Mesenchymal stem cell (in vitro differentiated cells and primary cell): ENCODE measurements at regions not wholly inside any gene's neighbourhood (a gene's known extent, or its start where the extent isn't known, plus 50 kb on each side); places are given as distances from the start of the nearest gene placed in this dataset.

Experiments used
- DNase-seq: peaks from one replicate; pipeline ENCODE4 v3.0.0-alpha.2; 2013
- H2AFZ ChIP-seq: one replicate; pipeline ENCODE4 v1.6.1; 2013; ENCODE audit warnings: low read depth, mild to moderate bottlenecking, control low read depth, inconsistent platforms, low read length, moderate library complexity
- H2AK5ac ChIP-seq: 2 replicates; pipeline ENCODE4 v1.6.1; 2013; ENCODE audit warnings: low read length, moderate library complexity, mild to moderate bottlenecking, inconsistent platforms; ENCODE audit not compliant: severe bottlenecking
- H2BK120ac ChIP-seq: one replicate; pipeline ENCODE4 v1.6.1; 2013; ENCODE audit warnings: low read depth, mild to moderate bottlenecking, inconsistent platforms, low read length, moderate library complexity
- H2BK12ac ChIP-seq, 2 experiments: one replicate each; pipeline ENCODE4 v1.6.1; 2013; ENCODE audit warnings: inconsistent platforms in 2 of 2, low read length in 2 of 2, mild to moderate bottlenecking in 2 of 2, moderate library complexity in 2 of 2, control low read depth in 1 of 2
- H2BK15ac ChIP-seq: one replicate; pipeline ENCODE4 v1.6.1; 2013; ENCODE audit warnings: mild to moderate bottlenecking, low read depth, inconsistent platforms; ENCODE audit not compliant: poor library complexity, severe bottlenecking
- H2BK5ac ChIP-seq: 2 replicates; pipeline ENCODE4 v1.6.1; 2013; ENCODE audit warnings: low read depth, mild to moderate bottlenecking, low read length, control low read depth, inconsistent platforms; ENCODE audit not compliant: poor library complexity, severe bottlenecking
- H3K14ac ChIP-seq, 2 experiments: one replicate each; pipeline ENCODE4 v1.6.1; 2013; ENCODE audit warnings: inconsistent platforms in 2 of 2, low read length in 2 of 2, control low read depth in 1 of 2, mild to moderate bottlenecking in 1 of 2, moderate library complexity in 1 of 2
- H3K18ac ChIP-seq, 2 experiments: one replicate each; pipeline ENCODE4 v1.6.1; 2013; ENCODE audit warnings: inconsistent platforms in 2 of 2, low read length in 2 of 2, control low read depth in 1 of 2, low read depth in 1 of 2, mild to moderate bottlenecking in 1 of 2
- H3K23ac ChIP-seq, 2 experiments: one replicate each; pipeline ENCODE4 v1.6.1; 2013; ENCODE audit warnings: inconsistent platforms in 2 of 2, low read length in 2 of 2, mild to moderate bottlenecking in 2 of 2, moderate library complexity in 2 of 2, control low read depth in 1 of 2
- H3K27ac ChIP-seq: 2 replicates; pipeline ENCODE4 v1.5.1; 2013; ENCODE audit warnings: mild to moderate bottlenecking, moderate library complexity, low read length, control low read depth, inconsistent platforms; ENCODE audit not compliant: poor library complexity, severe bottlenecking
- H3K27me3 ChIP-seq, 2 experiments: 2 replicates each; pipeline versions ENCODE4 v1.6.1 to v1.7.0; 2013; ENCODE audit warnings: low read length in 2 of 2, mild to moderate bottlenecking in 2 of 2, moderate library complexity in 2 of 2, control low read depth in 1 of 2, inconsistent platforms in 1 of 2; ENCODE audit not compliant: control insufficient read depth in 1 of 2, insufficient read depth in 1 of 2
- H3K36me3 ChIP-seq, 2 experiments: 2 replicates each; pipeline versions ENCODE4 v1.6.1 to v1.7.0; 2013; ENCODE audit warnings: low read length in 2 of 2, control low read depth in 1 of 2, inconsistent platforms in 1 of 2, low read depth in 1 of 2, mild to moderate bottlenecking in 1 of 2; ENCODE audit not compliant: insufficient read depth in 2 of 2, control insufficient read depth in 1 of 2
- H3K4ac ChIP-seq, 2 experiments: one replicate each; pipeline ENCODE4 v1.6.1; 2013; ENCODE audit warnings: inconsistent platforms in 2 of 2, low read length in 2 of 2, mild to moderate bottlenecking in 2 of 2, moderate library complexity in 2 of 2, control low read depth in 1 of 2, low read depth in 1 of 2
- H3K4me1 ChIP-seq: 2 replicates; pipeline ENCODE4 v1.6.1; 2013; ENCODE audit warnings: low read depth, low read length, control low read depth; ENCODE audit not compliant: control insufficient read depth, insufficient read depth
- H3K4me2 ChIP-seq: 2 replicates; pipeline ENCODE4 v1.6.1; 2013; ENCODE audit warnings: low read length, mild to moderate bottlenecking, inconsistent platforms; ENCODE audit not compliant: poor library complexity, severe bottlenecking
- H3K4me3 ChIP-seq, 2 experiments: 2 replicates each; pipeline versions ENCODE4 v1.5.1 to v1.7.0; 2013; ENCODE audit warnings: low read length in 2 of 2, mild to moderate bottlenecking in 2 of 2, control low read depth in 1 of 2, low read depth in 1 of 2; ENCODE audit not compliant: insufficient read depth in 1 of 2
- H3K79me1 ChIP-seq: replicated peaks from 2 replicates; pipeline ENCODE4 v1.6.1; 2013; ENCODE audit warnings: mild to moderate bottlenecking, control low read depth, low read length, inconsistent platforms; ENCODE audit not compliant: poor library complexity, severe bottlenecking
- H3K9ac ChIP-seq: 2 replicates; pipeline ENCODE4 v1.7.0; 2013; ENCODE audit warnings: mild to moderate bottlenecking, low read length, moderate library complexity
- H3K9me3 ChIP-seq: 2 replicates; pipeline ENCODE4 v1.7.0; 2013; ENCODE audit warnings: mild to moderate bottlenecking, low read length; ENCODE audit not compliant: control insufficient read depth
- H4K8ac ChIP-seq: one replicate; pipeline ENCODE4 v1.6.1; 2013; ENCODE audit warnings: inconsistent platforms, mild to moderate bottlenecking, low read length, moderate library complexity
- H4K91ac ChIP-seq: one replicate; pipeline ENCODE4 v1.6.1; 2013; ENCODE audit warnings: mild to moderate bottlenecking, low read length, inconsistent platforms
- WGBS: methylation state at CpG from one replicate; pipeline ENCODE4 v1.1.7; 2013; ENCODE audit warnings: mixed read lengths; 5-methylcytosine and 5-hydroxymethylcytosine counted together

DNA sequence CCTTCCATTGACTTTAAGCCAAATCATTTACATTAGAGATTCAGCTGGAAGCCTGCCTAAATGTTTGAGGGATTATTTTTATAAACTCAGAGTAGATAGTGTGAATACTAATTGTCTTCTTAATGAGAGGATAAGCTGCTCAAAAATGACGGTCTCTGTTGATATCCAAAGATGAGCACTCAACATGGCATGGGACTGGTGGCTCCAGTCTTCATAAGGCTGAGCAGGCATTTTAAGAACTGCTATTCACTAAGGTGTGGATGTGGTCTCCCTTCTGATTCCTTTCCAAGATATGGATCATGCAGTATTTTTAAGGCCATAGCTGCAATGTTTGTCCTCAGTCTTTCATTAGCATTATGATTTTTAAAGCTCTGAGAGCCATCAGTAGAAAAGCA is 377.5 kb upstream of the RIOK2 start:
- Histone ChIP-seq H3K23ac (no peak overlapping the region), H3K9me3 (no peaks in the 10 kb centered on the region), H2BK120ac (no peak overlapping the region), H3K4ac (no peak overlapping the region), H2AFZ (no peak overlapping the region), H2BK12ac (no peak overlapping the region), H3K4me1 (no peaks in the 10 kb centered on the region), H3K4me3 (no peak overlapping the region), H3K9ac (no peak overlapping the region), H3K36me3 (no peaks in the 10 kb centered on the region), H3K27me3 (no peaks in the 10 kb centered on the region), H2BK15ac (no peak overlapping the region), H4K8ac (no peak overlapping the region), H2AK5ac (no peak overlapping the region), H3K79me1 (no peaks in the 10 kb centered on the region), H3K4me2 (no peak overlapping the region), H3K18ac (no peak overlapping the region), H3K14ac (no peak overlapping the region), H4K91ac (no peak overlapping the region), H3K27ac (no peak overlapping the region), H2BK5ac (no peak overlapping the region)
- 100% methylated on average over 1 of the region's 1 CpG for WGBS
- DNase-seq = no peak

- peaks cover 13% of the 10 kb centered on the region for H3K9me3 ChIP-seq
- H3K4me1 ChIP-seq = no peaks in the 10 kb centered on the region
- no peak overlapping the region for H3K4me2 ChIP-seq
- no peak overlapping the region for H3K4ac ChIP-seq
- no peak overlapping the region for H2BK5ac ChIP-seq
- 80% methylated on average over 2 of the region's 2 CpGs for WGBS
- H3K14ac ChIP-seq = no peak overlapping the region
- H2BK120ac ChIP-seq = no peak overlapping the region
- no peak overlapping the region for H2BK15ac ChIP-seq
- no peak overlapping the region for H2AK5ac ChIP-seq
- no peak overlapping the region for H3K18ac ChIP-seq
- H3K27me3 ChIP-seq = no peaks in the 10 kb centered on the region
- no peak for DNase-seq
- H4K91ac ChIP-seq = no peak overlapping the region
- H3K9ac ChIP-seq = no peak overlapping the region
- H4K8ac ChIP-seq = no peak overlapping the region
- no peak overlapping the region for H3K4me3 ChIP-seq
- no peaks in the 10 kb centered on the region for H3K79me1 ChIP-seq
- H3K23ac ChIP-seq = no peak overlapping the region
- H2BK12ac ChIP-seq = no peak overlapping the region
- H3K27ac ChIP-seq = no peak overlapping the region
- H3K36me3 ChIP-seq = no peaks in the 10 kb centered on the region
- H2AFZ ChIP-seq = no peak overlapping the region
These were observed 380.1 kb upstream of the RIOK2 start for GRCh38 chr5:97563050-97563657.

- H2AFZ ChIP-seq = no peak overlapping the region
- H3K27ac ChIP-seq = no peak overlapping the region
- no peak overlapping the region for H3K9ac ChIP-seq
- H3K23ac ChIP-seq = no peak overlapping the region
- H3K4me1 ChIP-seq = no peaks in the 10 kb centered on the region
- no peak overlapping the region for H4K8ac ChIP-seq
- no peak for DNase-seq
- no peaks in the 10 kb centered on the region for H3K79me1 ChIP-seq
- no peak overlapping the region for H2AK5ac ChIP-seq
- H2BK15ac ChIP-seq = no peak overlapping the region
- H3K4me3 ChIP-seq = no peak overlapping the region
- H2BK120ac ChIP-seq = no peak overlapping the region
- no peak overlapping the region for H3K4ac ChIP-seq
- H2BK5ac ChIP-seq = no peak overlapping the region
- H3K9me3 ChIP-seq = peaks cover 43% of the 10 kb centered on the region
- H3K4me2 ChIP-seq = no peak overlapping the region
- H3K36me3 ChIP-seq = no peaks in the 10 kb centered on the region
- H4K91ac ChIP-seq = no peak overlapping the region
- no peak overlapping the region for H2BK12ac ChIP-seq
- H3K14ac ChIP-seq = no peak overlapping the region
- no peak overlapping the region for H3K18ac ChIP-seq
- H3K27me3 ChIP-seq = no peaks in the 10 kb centered on the region
These were observed 385.3 kb upstream of the RIOK2 start for GRCh38 chr5:97568382-97568781.

DNA sequence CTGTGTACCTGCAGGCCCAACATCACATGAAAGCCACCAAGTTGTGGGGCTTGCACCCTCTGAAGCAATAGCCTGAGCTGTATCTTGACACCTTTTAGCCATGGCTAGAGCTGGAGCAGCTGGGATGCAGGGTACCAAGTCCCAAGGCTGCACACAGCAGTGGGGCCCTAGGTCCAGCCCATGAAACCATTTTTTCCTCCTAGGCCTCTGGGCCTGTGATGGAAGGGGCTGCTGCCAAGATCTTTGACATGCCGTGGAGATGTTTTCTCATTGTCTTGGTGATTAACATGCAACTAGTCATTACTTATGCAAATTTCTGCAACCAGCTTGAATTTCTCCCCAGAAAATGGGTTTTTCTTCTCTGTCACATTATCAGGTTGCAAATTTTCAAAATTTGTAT is 387.2 kb upstream of the RIOK2 start:
- H3K9ac ChIP-seq = no peak overlapping the region
- no peak overlapping the region for H3K14ac ChIP-seq
- no peaks in the 10 kb centered on the region for H3K79me1 ChIP-seq
- no peak overlapping the region for H2BK15ac ChIP-seq
- no peak overlapping the region for H3K18ac ChIP-seq
- no peak overlapping the region for H3K4me3 ChIP-seq
- no peak overlapping the region for H2AFZ ChIP-seq
- H2BK120ac ChIP-seq = no peak overlapping the region
- H4K8ac ChIP-seq = no peak overlapping the region
- no peak overlapping the region for H2BK12ac ChIP-seq
- no peak overlapping the region for H3K4ac ChIP-seq
- no peak for DNase-seq
- H2BK5ac ChIP-seq = no peak overlapping the region
- H3K36me3 ChIP-seq = no peaks in the 10 kb centered on the region
- no peak overlapping the region for H4K91ac ChIP-seq
- H3K27me3 ChIP-seq = no peaks in the 10 kb centered on the region
- 88% methylated on average over 1 of the region's 1 CpG for WGBS
- H3K4me2 ChIP-seq = no peak overlapping the region
- no peak overlapping the region for H3K27ac ChIP-seq
- H3K4me1 ChIP-seq = no peaks in the 10 kb centered on the region
- H3K9me3 ChIP-seq = peaks cover 43% of the 10 kb centered on the region
- H3K23ac ChIP-seq = no peak overlapping the region
- no peak overlapping the region for H2AK5ac ChIP-seq
